A673 (cell line): ENCODE measurements at regions not wholly inside any gene's neighbourhood (a gene's known extent, or its start where the extent isn't known, plus 50 kb on each side); places are given as distances from the start of the nearest gene placed in this dataset.

Experiments
- EZH2 ChIP-seq: fragments of 200-600 bp; sonication (generic); IDR thresholded peaks from 2 replicates; pipeline ENCODE4 v1.6.1; 2017; ENCODE audit warnings: borderline replicate concordance, low read depth, mild to moderate bottlenecking, mixed read lengths, antibody characterized with exemption, low read length; ENCODE audit not compliant: poor library complexity, severe bottlenecking
- TF ChIP-seq, protein P1 (sequence below): fragments of 300-800, 200-600 bp; sonication (generic); conservative IDR thresholded peaks from 2 replicates; pipeline ENCODE4 v1.5.1; 2017; ENCODE audit warnings: low read depth, mild to moderate bottlenecking, antibody characterized with exemption, low read length, moderate library complexity, mixed read lengths

DNA sequence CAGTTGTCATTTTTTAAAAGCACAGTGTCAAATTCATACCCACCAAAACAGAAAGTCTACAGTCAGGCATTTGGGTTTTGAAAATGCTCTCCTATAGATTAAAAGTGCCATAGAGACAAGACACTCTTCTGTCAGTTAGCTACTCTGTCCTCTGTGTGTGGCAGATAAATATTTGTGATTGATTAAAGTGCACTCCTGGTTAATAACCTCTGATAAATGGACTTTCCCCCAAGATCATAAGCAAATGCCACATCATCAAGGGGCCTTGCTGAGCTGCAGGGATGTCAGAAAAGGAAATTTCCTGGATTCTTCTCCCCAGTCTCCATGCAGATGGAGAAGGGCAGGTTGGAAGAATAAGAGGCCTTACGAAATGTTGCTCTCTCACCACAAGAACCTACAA, 1329.5 kb upstream of the TMEM132C start:
- TF ChIP-seq, protein P1, sequence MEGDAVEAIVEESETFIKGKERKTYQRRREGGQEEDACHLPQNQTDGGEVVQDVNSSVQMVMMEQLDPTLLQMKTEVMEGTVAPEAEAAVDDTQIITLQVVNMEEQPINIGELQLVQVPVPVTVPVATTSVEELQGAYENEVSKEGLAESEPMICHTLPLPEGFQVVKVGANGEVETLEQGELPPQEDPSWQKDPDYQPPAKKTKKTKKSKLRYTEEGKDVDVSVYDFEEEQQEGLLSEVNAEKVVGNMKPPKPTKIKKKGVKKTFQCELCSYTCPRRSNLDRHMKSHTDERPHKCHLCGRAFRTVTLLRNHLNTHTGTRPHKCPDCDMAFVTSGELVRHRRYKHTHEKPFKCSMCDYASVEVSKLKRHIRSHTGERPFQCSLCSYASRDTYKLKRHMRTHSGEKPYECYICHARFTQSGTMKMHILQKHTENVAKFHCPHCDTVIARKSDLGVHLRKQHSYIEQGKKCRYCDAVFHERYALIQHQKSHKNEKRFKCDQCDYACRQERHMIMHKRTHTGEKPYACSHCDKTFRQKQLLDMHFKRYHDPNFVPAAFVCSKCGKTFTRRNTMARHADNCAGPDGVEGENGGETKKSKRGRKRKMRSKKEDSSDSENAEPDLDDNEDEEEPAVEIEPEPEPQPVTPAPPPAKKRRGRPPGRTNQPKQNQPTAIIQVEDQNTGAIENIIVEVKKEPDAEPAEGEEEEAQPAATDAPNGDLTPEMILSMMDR = no peak
- TF ChIP-seq EZH2 = no peak
